HG02571 (cell line): ENCODE measurements at regions not wholly inside any gene's neighbourhood (a gene's known extent, or its start where the extent isn't known, plus 50 kb on each side); places are given as distances from the start of the nearest gene placed in this dataset.

Experiments
- ATAC-seq: cut with Tn5 transposase; IDR thresholded peaks from one replicate; pipeline ENCODE4 v1.9.1; 2021; ENCODE audit warnings: mild to moderate bottlenecking, moderate library complexity; ENCODE audit not compliant: unreplicated experiment

DNA sequence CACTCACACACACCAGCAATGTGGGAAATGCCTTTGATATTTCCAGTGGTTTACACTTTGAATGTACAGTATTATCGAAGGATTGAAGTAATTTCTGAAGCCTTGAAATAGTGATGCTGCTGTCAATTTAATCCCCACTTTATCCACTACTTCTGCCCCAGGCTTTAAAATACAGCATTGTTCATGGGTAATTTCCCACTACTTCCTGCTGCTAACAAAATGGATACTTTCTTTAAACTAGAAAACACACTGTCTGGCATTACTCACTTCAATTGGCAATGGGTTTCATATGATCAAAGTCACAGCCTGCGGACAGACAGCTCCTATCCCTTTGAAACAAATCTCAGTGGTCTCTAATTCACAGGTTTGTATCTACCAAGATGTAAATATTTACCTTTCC lies 292.2 kb downstream of the CDH11 start:
- ATAC-seq: no peak

DNA sequence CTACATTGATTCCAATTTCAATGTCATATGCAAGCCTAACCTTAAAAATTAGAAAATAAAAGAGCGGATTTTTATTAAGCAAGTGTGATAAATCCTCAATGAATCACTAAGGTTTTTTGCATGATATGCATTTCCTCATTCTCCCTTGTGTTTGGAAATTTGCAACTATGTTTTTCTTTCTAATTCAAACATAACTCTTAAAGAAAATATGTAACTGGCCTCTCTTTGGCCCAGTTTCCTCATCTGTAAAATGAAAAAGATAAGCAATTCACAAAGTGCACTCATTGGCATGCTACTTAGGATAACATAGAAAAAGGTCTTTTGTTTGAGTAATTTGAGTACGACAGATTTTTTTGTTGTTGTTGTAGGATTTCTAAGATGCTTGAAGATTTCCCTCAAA lies 295.5 kb downstream of the CDH11 start:
- ATAC-seq: no peak

DNA sequence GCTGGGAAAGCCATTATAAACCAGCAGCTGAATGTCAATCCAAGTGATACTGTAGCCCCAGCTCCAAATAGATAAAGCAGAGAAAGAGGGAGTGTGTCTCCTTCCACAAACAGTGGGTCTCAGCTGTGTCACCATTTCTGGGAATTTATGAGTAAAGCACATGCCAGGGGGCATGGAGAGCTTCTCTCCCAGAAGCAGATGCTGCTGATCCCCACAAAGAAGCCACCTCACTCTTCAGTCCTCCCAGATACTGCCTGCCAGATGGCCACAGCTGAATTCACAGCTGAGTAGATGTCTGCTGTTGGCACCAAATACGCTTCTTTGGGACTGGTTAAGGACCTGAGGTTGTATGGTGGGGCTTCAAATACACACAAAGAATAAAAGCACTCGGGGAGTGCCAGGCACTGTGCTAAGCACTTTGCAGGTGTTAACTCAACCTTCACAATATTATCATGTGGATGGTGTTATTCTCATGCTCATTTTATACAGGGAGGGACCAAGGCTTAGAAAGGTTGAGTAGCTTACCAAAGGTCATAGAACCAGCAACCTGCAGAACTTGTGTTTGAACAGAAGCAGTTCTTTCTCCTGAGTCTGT lies 298.3 kb downstream of the CDH11 start:
- ATAC-seq: no peak

DNA sequence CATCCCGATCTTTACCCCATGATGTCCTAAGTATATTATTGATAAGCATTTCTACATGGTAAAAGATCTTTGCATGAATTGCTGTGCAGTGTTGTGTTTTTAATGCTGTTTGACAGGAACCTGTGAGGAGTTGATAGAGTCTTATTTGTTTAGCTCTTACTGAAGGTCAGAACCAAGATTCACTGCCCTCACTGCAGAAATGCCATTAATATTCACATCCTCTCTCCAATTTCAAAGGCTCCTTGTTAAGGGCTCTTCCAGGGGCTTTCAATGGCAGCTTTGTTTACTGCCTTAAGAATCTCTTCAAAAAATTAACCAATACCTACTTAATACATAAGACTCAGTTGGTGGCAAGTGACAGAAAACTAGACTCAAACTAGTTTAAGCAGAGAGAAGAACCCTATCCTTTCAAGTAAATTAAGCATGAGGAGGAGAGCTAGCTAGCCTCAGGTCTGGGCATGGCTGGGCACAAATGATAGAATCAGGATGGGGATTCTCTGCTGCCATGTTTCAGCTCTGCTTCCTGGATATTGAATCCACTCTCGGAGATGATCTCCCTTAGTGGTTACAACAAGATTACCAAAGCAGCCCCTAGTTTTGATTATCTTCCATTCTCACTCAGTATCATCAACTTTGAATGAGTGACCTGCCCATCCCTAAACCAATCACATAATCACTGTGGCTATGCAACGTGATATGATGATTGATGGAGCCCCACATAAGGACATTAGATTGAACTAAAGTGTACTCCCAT lies 311.8 kb downstream of the CDH11 start:
- ATAC-seq: no peak

DNA sequence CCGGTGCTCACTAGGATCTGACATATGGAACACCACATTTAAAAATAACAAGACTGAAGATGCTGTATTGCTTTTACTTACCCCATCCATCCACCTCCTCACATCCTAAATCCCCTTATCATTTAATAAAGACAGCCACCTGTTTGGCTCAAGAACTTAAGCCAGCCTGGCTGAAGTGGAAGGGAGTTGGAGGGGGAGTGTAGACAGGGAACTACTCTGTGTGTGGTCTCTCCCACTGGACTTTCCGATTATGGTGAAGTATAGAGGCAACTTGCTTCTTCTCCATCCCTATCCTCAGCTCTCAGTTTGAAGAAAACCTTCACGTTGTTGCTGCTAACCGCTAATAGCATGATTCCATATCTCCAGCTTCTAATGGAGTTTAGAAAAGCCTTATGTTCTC lies 313.4 kb downstream of the CDH11 start:
- ATAC-seq: no peak

DNA sequence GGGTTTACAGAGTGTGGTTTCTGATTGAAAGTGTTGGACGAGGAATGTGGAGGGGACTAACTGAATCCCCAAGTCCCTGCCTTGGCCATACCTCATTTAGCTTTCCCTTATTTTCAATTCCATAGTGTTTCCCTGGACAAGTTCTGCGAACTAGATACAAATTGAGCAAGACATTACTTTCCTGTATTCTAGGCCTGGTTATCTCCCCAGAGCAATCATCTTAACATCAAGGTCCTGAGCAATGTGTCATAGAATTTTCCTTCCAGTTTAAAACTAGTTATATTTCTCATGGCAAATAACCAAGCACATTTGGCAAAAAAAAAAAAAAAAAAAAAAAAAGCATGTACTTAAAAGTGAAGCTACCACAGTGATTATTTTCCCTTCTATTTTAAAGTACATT lies 330.1 kb downstream of the CDH11 start:
- no peak for ATAC-seq

DNA sequence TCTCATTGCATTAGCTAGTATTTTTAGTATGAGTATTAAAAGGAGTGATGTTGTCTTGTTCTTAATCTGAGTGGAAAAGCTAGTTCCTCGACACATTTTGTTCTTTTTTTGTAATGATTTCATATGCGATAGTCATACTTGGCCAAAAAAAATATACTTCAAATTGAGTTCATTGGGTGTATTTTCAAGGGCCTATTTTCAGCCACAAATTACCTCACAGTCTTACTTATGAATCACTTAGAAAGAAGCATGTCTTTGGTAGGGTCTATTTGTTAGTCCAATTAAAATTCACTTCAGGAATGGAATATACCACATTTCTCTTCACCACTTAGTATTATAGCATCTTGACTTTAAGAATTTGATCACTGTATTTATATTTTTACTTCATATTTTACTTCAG lies 337.2 kb downstream of the CDH11 start:
- no peak for ATAC-seq

DNA sequence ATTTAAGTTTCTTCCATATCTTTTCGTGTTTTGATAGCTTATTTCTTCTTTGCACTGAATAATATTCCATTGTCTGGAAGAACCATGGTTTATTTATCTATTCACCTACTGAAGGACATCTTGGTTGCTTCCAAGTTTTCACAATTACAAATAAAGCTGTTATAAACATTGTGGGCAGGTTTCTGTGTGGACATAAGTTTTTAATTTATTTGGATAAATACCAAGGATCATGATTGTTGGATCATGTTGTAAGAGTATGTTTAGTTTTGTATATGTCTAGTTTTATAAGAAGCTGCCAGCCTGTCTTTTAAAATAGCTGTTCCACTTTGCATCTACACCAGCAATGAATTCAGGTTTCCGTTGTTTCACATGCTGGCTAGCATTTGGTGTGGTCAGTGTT lies 339.4 kb downstream of the CDH11 start:
- no peak for ATAC-seq

DNA sequence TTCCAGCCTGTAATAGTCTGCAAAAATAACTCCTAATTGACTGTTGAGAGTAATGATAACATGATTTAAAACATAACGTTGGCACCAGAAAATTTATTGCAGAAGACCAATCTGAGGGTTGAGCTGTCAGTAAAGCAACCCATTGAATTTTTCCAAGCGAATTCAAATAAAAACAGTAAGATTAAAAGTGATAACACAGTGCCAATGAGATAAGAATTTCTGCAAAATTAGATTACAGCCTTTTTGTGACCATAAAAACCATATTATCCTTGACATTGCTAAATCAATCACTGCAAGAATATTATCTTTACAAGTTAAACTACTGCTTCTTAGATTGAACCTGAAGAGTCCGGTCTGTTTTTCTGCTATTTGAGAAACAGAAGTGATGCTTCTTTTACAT lies 341.4 kb downstream of the CDH11 start:
- ATAC-seq: no peak

DNA sequence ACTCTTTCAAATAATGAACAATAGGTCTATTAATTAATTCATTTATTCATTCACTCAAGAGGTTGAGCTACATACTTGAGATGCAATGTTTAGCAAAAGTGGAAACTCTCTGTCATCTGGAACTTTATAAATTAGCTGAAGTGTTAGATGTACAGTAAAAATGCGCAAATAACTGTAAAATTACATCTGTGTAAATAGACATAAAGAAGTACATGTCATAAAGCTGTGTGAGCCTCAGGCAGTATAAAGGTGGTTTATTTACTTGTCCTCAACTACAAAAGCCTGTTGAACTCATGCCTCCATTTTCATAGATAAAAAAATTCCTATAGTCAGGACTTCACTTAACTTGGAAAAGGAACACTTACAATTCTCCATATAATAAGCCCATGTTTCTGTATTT lies 343.1 kb downstream of the CDH11 start:
- no peak for ATAC-seq

DNA sequence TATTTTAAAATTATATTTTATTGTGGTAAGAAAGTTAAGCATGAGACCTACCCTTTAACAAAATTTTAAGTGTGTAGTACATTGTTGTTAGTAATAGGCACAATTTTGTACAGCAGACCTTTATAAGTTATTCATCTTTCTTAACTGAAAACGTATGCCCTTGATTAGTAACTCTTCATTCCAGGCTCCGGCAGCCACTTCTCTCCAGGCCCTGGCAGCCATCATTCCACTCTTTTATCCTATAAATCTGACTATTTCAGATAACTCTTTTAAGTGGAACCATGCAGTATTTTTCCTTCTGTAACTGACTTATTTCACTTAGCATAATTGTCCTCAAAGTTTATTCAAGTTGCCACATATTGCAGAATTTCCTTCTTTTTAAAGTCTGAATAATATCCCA lies 348.2 kb downstream of the CDH11 start:
- no peak for ATAC-seq

DNA sequence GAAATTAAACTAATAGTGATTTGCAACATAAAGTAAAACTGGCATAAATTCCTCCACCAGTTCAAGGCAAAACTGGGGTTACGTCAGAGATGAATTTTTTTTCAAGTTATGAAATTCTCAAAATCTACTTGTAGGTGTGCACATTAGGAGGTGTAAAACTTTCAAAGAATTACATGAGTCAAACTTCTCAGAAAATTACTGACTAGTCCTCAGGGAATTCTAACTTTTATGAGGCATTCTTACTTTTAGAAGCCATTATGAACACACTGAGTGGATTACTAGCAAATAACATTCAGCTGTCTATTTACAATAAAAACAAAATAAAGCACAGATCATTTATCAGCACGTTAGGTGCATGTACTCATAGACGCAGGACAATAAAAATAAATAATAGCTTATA lies 348.7 kb downstream of the CDH11 start:
- no peak for ATAC-seq

DNA sequence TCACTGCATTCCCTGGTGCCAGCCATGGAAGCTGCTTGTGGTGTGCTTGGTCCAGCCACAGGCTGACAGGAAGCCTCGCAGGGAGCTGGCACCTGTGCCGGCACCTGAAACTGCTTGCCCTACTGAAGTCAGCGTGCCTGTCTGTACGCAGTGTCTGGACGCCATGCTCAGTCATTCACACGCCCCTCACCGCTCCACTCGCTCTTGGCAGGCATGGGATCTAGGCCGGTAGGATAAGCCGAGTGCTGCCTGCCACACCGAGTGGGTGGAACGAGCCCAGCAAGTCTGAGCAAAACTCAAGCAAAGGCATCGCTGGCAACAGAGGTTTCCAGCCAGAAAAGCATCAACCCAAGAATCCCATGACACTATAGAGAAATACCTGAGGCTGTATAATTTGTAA lies 350.6 kb downstream of the CDH11 start:
- ATAC-seq: no peak

DNA sequence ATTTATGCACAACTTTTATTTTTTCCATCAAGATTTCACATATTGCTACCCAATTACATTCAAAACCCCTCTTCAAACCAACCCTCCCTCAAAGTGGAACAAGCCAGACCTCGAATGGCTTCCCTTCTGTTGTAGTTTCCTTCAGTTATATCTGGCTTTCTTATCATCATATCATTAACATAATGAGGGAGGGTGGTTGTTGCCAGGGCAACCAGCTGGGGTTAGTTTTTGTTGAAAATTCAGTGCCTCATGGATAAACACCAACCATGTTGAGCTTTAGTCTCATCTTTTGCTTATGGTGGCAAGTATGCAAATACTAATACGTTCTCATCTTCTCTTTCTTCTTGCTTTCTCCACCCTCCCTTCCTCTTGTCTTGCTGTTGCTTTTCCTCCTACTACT lies 359.7 kb downstream of the CDH11 start:
- no peak for ATAC-seq

DNA sequence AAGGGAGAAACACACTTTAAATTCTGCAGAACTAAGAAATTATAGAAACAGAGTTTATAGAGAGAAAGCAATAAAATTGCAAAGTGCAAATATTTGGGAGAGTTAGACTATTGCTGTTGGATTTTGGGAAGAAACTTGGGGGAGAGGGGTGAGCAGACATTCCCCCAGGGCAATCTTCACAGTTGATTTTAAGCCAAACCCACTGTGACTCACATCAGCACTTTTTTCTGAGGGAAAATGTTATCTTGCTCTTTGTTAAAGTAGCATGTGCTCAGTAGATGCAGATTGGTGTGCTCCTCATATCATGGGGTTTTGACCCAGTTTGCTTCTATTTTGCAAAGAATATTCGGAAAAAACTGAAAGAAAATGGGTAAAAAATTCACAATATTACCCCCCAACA lies 367.6 kb downstream of the CDH11 start:
- no peak for ATAC-seq

DNA sequence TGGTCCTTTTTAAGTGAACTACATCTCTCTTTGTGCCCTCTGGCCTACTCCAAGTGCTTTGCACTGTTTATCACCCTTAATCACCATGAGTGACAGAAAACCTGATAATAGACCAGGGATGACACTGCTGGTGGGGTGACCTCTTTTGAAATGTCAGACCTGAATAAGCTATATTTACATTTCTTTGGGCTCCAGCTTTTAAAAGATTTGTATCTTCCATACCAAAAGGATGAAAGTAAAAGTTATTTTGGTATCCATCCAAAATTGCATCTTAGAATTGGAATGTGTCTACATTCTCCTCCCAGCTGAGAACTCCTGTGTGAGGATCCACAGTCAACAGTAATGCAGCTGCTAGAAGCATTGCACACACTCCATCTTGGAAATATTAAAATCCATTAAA lies 370.0 kb downstream of the CDH11 start:
- ATAC-seq: no peak

DNA sequence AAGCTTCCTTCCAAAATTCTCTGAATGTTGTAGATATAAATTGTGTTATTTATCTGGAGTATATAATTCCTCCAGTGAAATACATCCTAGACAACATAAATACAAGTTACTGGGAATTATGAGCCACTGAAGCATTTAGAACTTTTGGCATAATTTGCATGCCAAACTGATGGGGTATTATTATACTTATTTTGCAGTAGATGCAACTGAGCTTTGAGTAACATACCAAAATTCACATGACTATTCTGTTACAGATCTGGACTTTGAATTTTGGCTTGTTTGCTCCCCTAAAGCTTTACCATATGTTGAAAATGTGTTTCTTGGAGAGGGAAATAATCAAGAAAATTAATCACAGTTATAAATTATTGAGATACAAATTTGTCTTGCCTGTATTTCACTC lies 372.5 kb downstream of the CDH11 start:
- ATAC-seq: no peak

DNA sequence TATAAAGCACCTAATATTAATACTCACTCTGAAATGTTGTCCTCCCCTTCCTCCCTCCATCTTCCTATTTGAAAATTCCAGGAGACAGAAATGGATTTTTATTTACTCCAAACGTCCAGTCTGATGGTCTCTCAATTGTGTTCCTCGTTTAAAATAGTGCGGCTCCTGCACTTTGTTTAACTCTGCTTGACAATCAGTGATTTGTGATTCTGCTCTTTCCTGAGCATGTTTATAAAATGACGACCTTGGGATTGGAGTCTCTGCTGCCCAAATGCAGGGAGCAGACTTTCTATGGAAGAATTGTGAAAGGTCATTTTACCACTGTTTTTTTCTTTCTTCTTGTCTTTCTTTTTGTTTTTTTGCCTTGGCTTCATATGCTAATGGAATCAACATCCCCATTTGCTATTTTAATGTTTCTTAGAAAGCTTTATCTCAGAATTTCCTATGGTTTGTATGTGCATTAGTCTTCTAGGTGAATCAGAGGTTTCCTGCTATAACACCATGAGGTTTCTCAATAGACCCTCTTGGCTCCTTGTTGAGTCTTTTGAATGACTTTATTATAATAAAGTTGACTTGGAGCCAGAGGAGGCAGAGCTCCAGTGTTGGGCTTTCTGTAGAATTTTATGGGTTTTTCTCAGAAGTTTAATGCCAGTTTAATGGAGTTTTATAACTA lies 376.5 kb downstream of the CDH11 start:
- no peak for ATAC-seq

DNA sequence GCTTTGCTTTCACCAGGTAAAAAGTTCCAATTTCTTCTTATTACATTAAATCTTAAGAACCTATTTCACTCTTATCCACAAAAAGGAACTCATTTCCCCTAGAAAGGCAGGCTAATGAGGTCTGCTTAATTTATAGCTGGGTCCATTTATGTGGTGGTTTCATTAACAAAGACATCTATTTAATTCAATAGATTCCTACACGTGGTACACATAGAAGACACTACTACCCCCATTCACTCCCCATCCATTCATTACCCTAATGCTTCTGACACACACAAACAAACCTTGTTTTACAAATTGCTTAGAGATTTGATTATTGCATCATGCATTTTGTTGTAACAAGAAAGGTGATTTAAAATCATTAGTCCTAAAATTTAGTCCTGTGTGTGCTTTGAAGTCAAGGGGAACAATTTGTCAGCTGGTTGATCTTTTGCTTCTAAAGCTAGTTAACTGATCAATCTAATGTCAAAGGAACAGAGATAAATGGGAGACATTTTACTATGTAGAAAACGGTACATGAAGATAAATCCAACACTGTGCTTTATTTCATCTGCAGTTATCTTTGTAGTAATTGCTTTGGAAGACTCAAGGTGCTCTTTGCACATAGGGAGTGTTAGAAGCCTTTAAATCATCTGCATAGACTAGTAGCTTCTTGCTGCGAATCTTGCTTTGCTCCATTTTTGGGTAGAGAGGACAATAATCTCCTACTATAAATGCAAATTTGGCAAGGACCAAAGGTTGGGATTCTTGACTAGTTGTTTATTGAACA lies 379.2 kb downstream of the CDH11 start:
- ATAC-seq: no peak

DNA sequence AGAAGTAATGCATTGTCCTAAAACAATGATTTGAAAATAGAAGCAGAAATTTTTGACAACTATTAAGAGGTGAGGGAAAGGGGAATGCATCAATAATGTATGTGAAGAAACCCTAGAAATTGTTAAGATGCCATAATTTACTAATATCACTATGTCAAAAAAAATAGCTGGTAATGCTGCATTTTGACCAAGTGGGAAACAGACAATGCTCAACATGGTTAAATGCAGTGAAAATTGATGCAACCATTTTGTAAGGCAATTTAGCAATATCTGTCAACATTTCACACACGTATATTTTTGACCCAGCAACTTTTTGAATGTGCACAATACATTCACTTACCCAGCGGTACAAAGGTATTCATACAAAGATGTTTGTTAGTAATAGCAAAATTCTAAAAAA lies 381.6 kb downstream of the CDH11 start:
- no peak for ATAC-seq

DNA sequence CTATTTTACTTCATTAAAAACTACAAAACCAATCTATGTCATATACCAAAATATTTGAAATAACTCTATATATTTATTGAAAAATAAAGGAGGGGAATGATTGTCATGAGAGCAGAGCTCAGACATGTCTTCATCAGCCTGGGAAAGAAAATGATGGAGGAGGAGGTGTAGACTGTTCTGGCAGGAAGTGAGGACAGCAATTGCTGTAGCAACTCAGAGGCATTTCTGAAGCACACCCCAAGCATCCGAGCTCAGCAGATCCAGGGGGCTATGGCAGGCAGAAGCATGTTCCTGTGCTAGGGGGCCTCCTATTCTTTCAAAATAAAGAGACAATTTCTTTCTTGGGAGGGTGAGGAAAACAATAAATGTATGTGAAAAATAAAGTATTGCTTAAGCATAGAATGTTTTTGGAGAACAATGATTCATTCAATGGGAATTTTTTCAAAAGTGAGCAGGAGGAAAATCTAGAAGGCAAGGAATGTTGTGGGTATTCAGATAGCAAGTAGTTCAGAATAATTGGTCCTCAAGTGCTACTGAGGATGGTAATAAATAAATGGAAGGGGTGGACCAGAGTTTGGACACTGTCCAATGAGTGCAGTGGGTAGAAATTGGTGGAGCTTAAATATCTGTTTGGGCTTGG lies 383.4 kb downstream of the CDH11 start:
- ATAC-seq: no peak
